Lower leg skin (tissue), 4 donors: ENCODE measurements at regions not wholly inside any gene's neighbourhood (a gene's known extent, or its start where the extent isn't known, plus 50 kb on each side); places are given as distances from the start of the nearest gene placed in this dataset.

Experiments
- DNase-seq, 2 donors: peaks; one replicate each; pipeline ENCODE4 v3.0.0-alpha.2; 2019; ENCODE audit warnings: low spot score in 2 of 2
- H3K4me3 ChIP-seq: fragments of 200-600 bp; sonication (generic); 2 replicates; pipeline ENCODE4 v1.5.1; 2017; ENCODE audit warnings: mild to moderate bottlenecking, low read depth; ENCODE audit not compliant: poor library complexity, severe bottlenecking
- POLR2A ChIP-seq, 2 donors: fragments of 450-650 bp; IDR thresholded peaks; one replicate each; pipeline ENCODE4 v1.6.1; 2016 to 2017; ENCODE audit warnings: antibody characterized with exemption in 2 of 2, mild to moderate bottlenecking in 1 of 2, moderate library complexity in 1 of 2
- WGBS, 2 donors: methylation state at CpG; one replicate each; pipeline ENCODE4 v1.1.5; 2018; 5-methylcytosine and 5-hydroxymethylcytosine counted together
- intact Hi-C: fragments of 100-400 bp; cut with DNase I; formaldehyde crosslinking; loops from one replicate; pipeline ENCODE4 v1.15.0; 2023; ENCODE audit warnings: low total_unique reads
- TF ChIP-seq, protein P1 (sequence below), 3 donors: fragments of 450-650 bp; IDR thresholded peaks; one replicate each; pipeline ENCODE4 v1.5.1; 2016; ENCODE audit warnings: antibody characterized with exemption in 3 of 3, mild to moderate bottlenecking in 3 of 3, moderate library complexity in 2 of 3

DNA sequence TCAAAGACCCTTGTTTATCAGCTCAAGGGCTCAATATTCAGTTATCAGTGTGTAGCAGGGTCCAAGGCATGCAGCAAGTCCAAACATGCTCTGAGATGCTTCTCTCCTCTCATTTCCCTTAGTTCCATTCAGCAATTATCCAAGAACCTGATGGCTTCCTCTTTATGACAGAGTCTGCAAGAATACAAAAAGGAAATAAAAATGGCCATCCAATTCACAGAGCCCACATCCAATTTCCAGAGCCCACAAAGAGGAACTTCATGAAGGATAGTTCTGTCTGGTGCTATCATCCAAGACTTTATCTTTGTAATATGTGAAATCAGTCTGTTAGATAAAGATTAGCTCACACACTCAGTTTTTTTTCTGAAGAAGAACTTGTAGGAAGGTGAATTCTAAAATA is 217.2 kb downstream of the LACC1 start:
- intact Hi-C loops = no loop called here
- no peak overlapping the region for H3K4me3 ChIP-seq
- TF ChIP-seq, protein P1, sequence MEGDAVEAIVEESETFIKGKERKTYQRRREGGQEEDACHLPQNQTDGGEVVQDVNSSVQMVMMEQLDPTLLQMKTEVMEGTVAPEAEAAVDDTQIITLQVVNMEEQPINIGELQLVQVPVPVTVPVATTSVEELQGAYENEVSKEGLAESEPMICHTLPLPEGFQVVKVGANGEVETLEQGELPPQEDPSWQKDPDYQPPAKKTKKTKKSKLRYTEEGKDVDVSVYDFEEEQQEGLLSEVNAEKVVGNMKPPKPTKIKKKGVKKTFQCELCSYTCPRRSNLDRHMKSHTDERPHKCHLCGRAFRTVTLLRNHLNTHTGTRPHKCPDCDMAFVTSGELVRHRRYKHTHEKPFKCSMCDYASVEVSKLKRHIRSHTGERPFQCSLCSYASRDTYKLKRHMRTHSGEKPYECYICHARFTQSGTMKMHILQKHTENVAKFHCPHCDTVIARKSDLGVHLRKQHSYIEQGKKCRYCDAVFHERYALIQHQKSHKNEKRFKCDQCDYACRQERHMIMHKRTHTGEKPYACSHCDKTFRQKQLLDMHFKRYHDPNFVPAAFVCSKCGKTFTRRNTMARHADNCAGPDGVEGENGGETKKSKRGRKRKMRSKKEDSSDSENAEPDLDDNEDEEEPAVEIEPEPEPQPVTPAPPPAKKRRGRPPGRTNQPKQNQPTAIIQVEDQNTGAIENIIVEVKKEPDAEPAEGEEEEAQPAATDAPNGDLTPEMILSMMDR (IDR thresholded peaks at IDR 0.05) = no peak
- TF ChIP-seq POLR2A (IDR thresholded peaks at IDR 0.05) = no peak
- DNase-seq = no peak

DNA sequence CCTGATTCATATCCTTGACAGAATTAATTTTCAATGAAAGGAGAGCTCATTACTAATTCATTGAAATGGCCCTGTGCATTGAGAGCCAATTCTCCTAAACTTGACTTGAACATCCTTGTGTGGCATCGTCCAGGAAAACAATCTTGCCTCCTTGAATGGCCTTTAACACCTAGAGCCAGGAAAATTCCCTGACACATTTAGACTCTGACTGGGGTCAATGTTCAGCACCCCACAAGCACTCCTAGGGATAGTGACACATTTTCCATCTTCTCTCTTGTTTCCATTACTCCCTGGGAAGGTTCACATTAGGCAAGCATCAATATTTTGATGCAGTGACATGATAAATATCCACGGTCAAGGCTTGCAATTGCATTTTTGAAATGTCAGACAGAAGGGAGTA is 218.9 kb downstream of the LACC1 start:
- 91 to 92% methylated on average over 2 of the region's 2 CpGs for WGBS, 2 donors
- intact Hi-C loops = no loop called here
- TF ChIP-seq, protein P1 (IDR thresholded peaks at IDR 0.05) = no peak
- no peak for TF ChIP-seq POLR2A (IDR thresholded peaks at IDR 0.05)
- H3K4me3 ChIP-seq = no peak overlapping the region
- DNase-seq = no peak

DNA sequence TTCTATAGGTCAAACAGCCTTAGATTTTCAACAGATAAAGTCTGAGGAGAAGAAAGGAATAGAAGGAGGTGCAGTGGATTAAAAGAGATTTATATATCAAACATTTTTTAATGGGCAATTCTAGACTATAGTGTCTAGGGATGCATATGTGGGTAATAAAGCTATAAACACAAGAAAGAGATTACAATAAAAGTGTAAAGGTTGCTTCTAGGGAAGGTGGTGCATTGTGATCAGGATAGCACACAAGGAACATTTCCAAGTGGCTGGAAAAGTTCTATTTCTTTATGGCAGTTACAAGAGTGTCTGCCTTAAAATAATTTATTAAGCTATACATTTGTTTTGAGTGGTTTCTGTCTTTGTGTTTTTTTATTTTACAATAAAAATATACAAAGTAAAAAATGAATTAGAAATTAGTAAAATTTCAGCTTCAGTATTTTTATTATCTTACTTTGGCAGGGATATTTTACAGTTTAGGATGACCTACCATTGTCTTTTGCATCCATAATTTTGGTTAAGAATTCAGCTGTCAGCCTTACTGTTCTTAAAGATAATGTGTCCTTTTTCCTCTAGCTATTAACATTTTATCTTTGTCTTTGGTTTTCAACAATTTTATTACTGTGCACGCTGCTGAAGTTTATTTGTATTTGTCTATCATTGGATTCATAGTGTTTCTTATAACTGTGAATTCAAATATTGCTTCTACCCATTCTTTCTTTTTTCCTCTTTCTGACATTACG is 221.8 kb downstream of the LACC1 start:
- TF ChIP-seq, protein P1 (IDR thresholded peaks at IDR 0.05) = no peak
- no peak for TF ChIP-seq POLR2A (IDR thresholded peaks at IDR 0.05)
- intact Hi-C loops = no loop called here
- H3K4me3 ChIP-seq = no peak overlapping the region
- 47 to 78% methylated on average over 2 of the region's 2 CpGs for WGBS, 2 donors
- no peak for DNase-seq

DNA sequence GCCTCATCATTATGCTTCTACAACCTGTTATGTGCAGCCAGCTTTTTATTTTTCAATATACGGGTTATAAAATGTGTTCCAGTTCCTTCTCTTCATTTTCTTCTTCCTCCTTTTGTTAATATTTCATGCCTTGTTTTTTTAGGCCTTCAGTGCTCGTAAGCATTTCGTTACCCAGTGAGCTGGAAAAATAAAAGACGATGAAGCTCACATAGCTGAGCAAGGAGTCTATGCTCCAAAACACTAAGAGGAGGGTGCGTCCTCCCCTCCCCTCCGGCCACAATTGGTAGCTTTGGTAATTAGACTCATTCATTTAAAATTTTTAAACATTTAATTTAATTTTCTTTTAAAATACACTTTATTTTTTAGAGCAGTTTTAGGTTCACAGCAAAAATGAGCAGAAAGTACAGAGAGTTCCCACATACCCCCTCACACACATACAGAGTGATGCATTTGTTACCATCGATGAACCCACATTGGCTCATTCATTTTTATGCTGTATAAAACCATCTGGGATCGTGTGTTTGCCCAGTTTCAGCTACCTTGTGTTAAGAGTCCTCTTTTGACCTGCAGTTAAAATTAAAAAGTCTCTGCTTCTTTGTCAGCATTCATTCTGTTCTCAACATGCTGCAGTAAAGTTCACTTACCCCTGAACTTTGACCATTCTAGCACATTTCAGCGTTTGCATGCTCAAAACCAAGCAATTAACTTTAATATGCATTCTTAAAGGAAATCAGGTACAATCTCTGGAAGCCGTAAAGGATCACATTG is 223.9 kb downstream of the LACC1 start:
- H3K4me3 ChIP-seq = no peak overlapping the region
- TF ChIP-seq, protein P1 (IDR thresholded peaks at IDR 0.05) = no peak
- TF ChIP-seq POLR2A (IDR thresholded peaks at IDR 0.05) = no peak
- DNase-seq = no peak
- intact Hi-C loops = no loop called here
- 67 to 71% methylated on average over 10 of the region's 10 CpGs for WGBS, 2 donors

DNA sequence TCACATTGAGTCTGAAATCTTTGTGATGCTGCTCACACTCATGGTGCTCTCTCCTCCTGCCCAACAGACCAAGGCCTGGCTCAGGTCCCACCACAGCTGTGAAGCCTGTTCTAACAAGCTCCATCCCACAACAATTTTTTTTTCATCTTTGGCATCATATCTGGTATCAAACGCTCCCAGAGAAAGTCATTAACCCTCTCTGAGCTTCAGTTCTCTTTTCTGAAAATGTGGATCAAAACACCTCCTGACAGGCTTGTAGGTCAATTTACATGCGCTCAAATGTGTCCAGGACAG is 224.4 kb downstream of the LACC1 start:
- no peak overlapping the region for H3K4me3 ChIP-seq
- TF ChIP-seq, protein P1 (IDR thresholded peaks at IDR 0.05) = no peak
- TF ChIP-seq POLR2A (IDR thresholded peaks at IDR 0.05) = no peak
- intact Hi-C loops = no loop called here
- DNase-seq = no peak
- WGBS, 2 donors = 35 to 52% methylated on average over 2 of the region's 2 CpGs
